NB4 (cell line): ENCODE measurements at regions not wholly inside any gene's neighbourhood (a gene's known extent, or its start where the extent isn't known, plus 50 kb on each side); places are given as distances from the start of the nearest gene placed in this dataset.
"Not testable (repeated sequence)": the region's sequence is repeated elsewhere in the genome, so short reads cannot be mapped to it uniquely, and the experiment has no call there.

Source experiments
- DNase-seq: peaks from one replicate; pipeline ENCODE4 v3.0.0; 2010; ENCODE audit warnings: low read depth
- H3K4me3 ChIP-seq: one replicate; pipeline ENCODE4 v1.5.1; 2011; ENCODE audit warnings: mild to moderate bottlenecking, low read depth, low read length, moderate library complexity
- CTCF ChIP-seq: IDR thresholded peaks from one replicate; pipeline ENCODE4 v1.5.1; 2012; ENCODE audit warnings: low read depth, low read length
- MYC ChIP-seq: IDR thresholded peaks from 2 replicates; pipeline ENCODE4 v1.6.1; 2011; ENCODE audit warnings: low read depth, low read length
- POLR2A ChIP-seq: IDR thresholded peaks from 2 replicates; pipeline ENCODE4 v1.6.1; 2011; ENCODE audit warnings: mild to moderate bottlenecking; ENCODE audit not compliant: insufficient read length; ENCODE audit errors: extremely low read depth
- TF ChIP-seq, protein P1 (sequence below): IDR thresholded peaks from 2 replicates; pipeline ENCODE4 v1.6.1; 2011; ENCODE audit warnings: low read depth, low read length

GRCh38 chr6:157748839-157749571 is 74.0 kb upstream of the SNX9 start:
- no peak overlapping the region for H3K4me3 ChIP-seq
- DNase-seq: no peak
- TF ChIP-seq, protein P1, sequence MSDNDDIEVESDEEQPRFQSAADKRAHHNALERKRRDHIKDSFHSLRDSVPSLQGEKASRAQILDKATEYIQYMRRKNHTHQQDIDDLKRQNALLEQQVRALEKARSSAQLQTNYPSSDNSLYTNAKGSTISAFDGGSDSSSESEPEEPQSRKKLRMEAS: no peak
- TF ChIP-seq MYC: no peak
- TF ChIP-seq POLR2A: no peak
- TF ChIP-seq CTCF: no peak

- H3K4me3 ChIP-seq, DNase-seq: not testable (repeated sequence)
Observed at GRCh38 chr6:157750973-157751372, 72.1 kb upstream of the SNX9 start.

GRCh38 chr6:157751547-157752200 is 71.4 kb upstream of the SNX9 start:
- DNase-seq: no peak
- TF ChIP-seq MYC (no peak), CTCF (no peak), POLR2A (no peak)
- TF ChIP-seq, protein P1: no peak

DNA sequence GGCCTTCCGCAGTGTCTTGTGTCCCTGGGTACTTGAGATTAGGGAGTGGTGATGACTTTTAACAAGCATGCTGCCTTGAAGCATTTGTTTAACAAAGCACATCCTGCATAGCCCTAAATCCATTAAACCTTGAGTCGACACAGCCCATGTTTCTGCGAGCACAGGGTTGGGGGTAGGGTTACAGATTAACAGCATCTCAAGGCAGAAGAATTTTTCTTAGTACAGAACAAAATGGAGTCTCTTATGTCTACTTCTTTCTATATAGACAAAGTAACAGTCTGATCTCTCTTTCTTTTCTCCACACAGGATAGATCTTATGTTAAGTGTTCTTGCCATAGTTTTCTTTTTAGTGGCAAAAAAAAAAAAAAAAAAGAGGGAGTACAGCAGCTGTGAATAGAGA is 70.2 kb upstream of the SNX9 start:
- not testable (repeated sequence) for H3K4me3 ChIP-seq, DNase-seq

More at GRCh38 chr6:157751547-157752200, 71.4 kb upstream of the SNX9 start:
- H3K4me3 ChIP-seq: no peak overlapping the region

GRCh38 chr6:157753291-157753690 is 69.8 kb upstream of the SNX9 start:
- H3K4me3 ChIP-seq: no peak overlapping the region
- no peak for DNase-seq
- TF ChIP-seq, protein P1: no peak
- no peak for TF ChIP-seq MYC
- TF ChIP-seq POLR2A: no peak
- no peak for TF ChIP-seq CTCF

DNA sequence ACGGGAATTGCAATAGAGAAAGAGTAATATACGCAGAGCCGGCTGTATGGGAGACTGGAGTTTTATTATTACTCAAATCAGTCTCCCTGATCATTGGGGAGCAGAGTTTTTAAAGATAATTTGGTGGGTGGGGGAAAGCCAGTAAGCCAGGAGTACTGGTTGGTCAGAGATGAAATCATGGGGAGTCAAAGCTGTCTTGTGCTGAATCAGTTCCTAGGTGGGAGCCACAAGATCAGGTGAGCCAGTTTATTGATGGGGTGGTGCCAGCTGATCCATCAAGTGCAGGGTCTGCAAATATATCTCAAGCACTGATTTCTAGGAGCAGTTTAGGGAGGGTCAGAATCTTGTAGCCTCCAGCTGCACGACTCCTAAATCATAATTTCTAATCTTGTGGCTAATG is 69.2 kb upstream of the SNX9 start:
- DNase-seq, H3K4me3 ChIP-seq: not testable (repeated sequence)

DNA sequence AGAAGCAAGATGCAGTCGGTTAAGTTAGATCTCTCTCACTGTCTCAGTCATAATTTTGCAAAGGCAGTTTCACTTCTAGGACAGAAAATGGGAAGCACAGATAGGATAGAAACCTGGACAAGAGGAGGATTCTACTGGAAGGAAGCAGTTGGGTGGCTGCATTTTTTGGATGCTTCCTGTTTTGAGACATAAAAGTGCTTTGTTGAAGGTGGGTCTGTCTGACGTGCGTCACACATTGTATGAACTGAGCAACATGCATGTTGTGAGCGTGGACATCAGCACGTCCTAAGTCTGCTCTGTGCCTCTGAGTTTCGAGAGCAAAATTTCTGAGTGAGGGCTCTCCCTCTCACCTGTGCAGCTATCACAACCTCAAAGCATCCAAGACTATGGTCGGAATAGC is 68.7 kb upstream of the SNX9 start:
- H3K4me3 ChIP-seq: no peak overlapping the region
- TF ChIP-seq MYC (no peak), CTCF (no peak), POLR2A (no peak)
- TF ChIP-seq, protein P1: no peak
- DNase-seq: no peak
